OCI-LY1 (cell line): ENCODE measurements at regions not wholly inside any gene's neighbourhood (a gene's known extent, or its start where the extent isn't known, plus 50 kb on each side); places are given as distances from the start of the nearest gene placed in this dataset.

Source experiments
- EZH2 ChIP-seq: fragments of 200-600 bp; sonication (generic), shearing (Covaris generic); IDR thresholded peaks from 2 replicates; pipeline ENCODE4 v1.8.0; 2017; ENCODE audit warnings: borderline replicate concordance, mixed run types, mild to moderate bottlenecking, antibody characterized with exemption, low read length, moderate library complexity, mixed read lengths
- TF ChIP-seq, protein P1 (sequence below): fragments of 200-600 bp; sonication (generic), shearing (Covaris generic); IDR thresholded peaks from 2 replicates; pipeline ENCODE4 v1.5.1; 2017; ENCODE audit warnings: mild to moderate bottlenecking, antibody characterized with exemption, low read length, moderate library complexity, mixed read lengths

DNA sequence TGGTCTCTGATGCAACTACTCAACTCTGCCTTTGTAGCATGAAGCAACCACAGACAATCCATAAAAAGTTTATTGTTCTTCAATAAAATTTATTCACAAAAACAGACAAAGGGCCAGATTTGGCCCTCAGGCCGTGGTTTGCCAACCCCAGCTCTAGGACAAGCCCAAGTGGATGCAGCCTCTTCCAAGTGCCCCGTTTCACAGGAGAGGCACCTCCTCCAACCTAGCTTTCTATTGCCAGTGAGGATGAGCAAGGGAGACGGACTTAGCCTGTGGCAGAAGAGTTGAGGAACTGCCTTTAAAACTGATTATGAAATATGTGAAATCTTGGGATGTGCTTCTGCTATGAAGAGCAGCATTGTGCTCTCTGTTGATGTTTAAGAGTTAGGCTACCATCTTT lies 105.4 kb downstream of the PSMG1 start:
- TF ChIP-seq, protein P1, sequence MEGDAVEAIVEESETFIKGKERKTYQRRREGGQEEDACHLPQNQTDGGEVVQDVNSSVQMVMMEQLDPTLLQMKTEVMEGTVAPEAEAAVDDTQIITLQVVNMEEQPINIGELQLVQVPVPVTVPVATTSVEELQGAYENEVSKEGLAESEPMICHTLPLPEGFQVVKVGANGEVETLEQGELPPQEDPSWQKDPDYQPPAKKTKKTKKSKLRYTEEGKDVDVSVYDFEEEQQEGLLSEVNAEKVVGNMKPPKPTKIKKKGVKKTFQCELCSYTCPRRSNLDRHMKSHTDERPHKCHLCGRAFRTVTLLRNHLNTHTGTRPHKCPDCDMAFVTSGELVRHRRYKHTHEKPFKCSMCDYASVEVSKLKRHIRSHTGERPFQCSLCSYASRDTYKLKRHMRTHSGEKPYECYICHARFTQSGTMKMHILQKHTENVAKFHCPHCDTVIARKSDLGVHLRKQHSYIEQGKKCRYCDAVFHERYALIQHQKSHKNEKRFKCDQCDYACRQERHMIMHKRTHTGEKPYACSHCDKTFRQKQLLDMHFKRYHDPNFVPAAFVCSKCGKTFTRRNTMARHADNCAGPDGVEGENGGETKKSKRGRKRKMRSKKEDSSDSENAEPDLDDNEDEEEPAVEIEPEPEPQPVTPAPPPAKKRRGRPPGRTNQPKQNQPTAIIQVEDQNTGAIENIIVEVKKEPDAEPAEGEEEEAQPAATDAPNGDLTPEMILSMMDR: no peak
- TF ChIP-seq EZH2: no peak
